WERI-Rb-1 (cell line): ENCODE measurements at regions not wholly inside any gene's neighbourhood (a gene's known extent, or its start where the extent isn't known, plus 50 kb on each side); places are given as distances from the start of the nearest gene placed in this dataset.

Experiments
- DNase-seq: peaks from one replicate; pipeline ENCODE4 v3.0.0-alpha.2; 2020
- H3K27ac ChIP-seq: fragments of 250-450 bp; sonication (Bioruptor Pico); 2 replicates; pipeline ENCODE4 v1.5.1; 2020; ENCODE audit warnings: mild to moderate bottlenecking, moderate library complexity
- H3K27me3 ChIP-seq: fragments of 250-450 bp; sonication (Bioruptor Pico); 2 replicates; pipeline ENCODE4 v1.5.1; 2021; ENCODE audit warnings: mild to moderate bottlenecking, low read depth, moderate library complexity; ENCODE audit not compliant: insufficient read depth, severe bottlenecking
- H3K36me3 ChIP-seq: fragments of 250-450 bp; sonication (Bioruptor Pico); 2 replicates; pipeline ENCODE4 v1.5.1; 2020; ENCODE audit warnings: mild to moderate bottlenecking, moderate library complexity
- H3K4me3 ChIP-seq: 2 replicates; pipeline ENCODE4 v1.5.1; 2011; ENCODE audit warnings: low read depth, mild to moderate bottlenecking, control low read depth, low read length
- H3K9me3 ChIP-seq: fragments of 250-450 bp; sonication (Bioruptor Pico); 2 replicates; pipeline ENCODE4 v1.5.1; 2021; ENCODE audit warnings: mild to moderate bottlenecking, moderate library complexity; ENCODE audit not compliant: severe bottlenecking
- TF ChIP-seq, protein P1 (sequence below): IDR thresholded peaks from 2 replicates; pipeline ENCODE4 v1.5.1; 2011; ENCODE audit warnings: low read depth, mild to moderate bottlenecking, control low read depth, inconsistent platforms, low read length

DNA sequence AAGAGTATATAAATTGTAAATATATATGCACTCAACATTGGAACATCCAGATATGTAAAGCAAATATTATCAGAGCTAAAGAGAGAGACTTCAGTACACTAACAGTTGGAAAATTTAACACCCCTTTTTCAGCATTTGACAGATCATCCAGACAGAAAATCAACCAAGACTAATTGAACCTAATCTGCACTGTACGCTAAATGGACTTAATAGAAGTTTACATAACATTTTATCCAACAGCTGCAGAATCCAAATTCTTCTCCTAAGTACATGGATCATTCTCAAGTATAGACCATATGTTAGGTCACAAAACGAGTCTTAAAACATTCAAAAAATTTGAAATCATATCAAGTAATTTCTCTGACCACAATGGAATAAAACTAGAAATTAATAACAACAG, 229.1 kb upstream of the CLEC14A start:
- Histone ChIP-seq H3K4me3 (no peak overlapping the region), H3K9me3 (no peaks in the 10 kb centered on the region), H3K27me3 (peaks cover 29% of the 10 kb centered on the region), H3K36me3 (no peaks in the 10 kb centered on the region), H3K27ac (no peak overlapping the region)
- TF ChIP-seq, protein P1, sequence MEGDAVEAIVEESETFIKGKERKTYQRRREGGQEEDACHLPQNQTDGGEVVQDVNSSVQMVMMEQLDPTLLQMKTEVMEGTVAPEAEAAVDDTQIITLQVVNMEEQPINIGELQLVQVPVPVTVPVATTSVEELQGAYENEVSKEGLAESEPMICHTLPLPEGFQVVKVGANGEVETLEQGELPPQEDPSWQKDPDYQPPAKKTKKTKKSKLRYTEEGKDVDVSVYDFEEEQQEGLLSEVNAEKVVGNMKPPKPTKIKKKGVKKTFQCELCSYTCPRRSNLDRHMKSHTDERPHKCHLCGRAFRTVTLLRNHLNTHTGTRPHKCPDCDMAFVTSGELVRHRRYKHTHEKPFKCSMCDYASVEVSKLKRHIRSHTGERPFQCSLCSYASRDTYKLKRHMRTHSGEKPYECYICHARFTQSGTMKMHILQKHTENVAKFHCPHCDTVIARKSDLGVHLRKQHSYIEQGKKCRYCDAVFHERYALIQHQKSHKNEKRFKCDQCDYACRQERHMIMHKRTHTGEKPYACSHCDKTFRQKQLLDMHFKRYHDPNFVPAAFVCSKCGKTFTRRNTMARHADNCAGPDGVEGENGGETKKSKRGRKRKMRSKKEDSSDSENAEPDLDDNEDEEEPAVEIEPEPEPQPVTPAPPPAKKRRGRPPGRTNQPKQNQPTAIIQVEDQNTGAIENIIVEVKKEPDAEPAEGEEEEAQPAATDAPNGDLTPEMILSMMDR, result no peak
- DNase-seq, result no peak

DNA sequence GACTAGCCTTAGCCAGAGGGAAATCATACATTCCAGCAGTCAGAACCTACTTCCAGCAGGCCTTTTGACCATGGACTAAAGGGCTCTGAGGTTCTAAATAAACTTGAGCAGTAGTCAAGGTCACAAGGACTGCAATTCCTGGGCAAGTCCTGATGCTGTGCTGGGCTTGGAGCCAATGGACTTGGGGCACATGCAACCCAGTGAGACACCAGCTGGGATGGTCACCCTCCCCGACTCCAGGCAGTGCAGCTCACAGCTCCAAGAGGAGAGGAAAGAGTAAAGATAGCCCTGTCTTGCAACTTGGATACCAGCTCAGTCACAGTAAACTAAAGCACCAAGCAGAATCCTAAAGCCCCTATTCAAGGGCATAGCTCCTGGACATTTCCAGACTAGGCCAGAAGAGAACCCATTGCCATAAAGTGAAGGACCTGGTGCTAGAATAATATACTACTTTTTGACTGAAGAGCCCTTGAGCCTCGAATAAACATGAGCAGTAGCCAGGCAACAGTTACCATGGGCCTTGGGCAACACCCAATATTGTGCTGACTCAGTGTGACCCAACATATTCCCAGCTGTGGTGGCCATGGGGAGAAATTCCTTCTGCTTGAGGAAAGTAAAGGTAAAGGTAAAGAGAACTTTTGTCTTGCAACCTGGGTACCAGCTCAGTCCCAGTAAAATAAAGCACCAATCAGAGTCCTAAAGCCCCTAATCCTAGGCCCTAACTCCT, 226.2 kb upstream of the CLEC14A start:
- no peak overlapping the region for H3K4me3 ChIP-seq
- peaks cover 25% of the 10 kb centered on the region for H3K27me3 ChIP-seq
- no peak overlapping the region for H3K27ac ChIP-seq
- no peak for DNase-seq
- no peaks in the 10 kb centered on the region for H3K36me3 ChIP-seq
- TF ChIP-seq, protein P1, result no peak
- H3K9me3 ChIP-seq, result peaks cover 2% of the 10 kb centered on the region

DNA sequence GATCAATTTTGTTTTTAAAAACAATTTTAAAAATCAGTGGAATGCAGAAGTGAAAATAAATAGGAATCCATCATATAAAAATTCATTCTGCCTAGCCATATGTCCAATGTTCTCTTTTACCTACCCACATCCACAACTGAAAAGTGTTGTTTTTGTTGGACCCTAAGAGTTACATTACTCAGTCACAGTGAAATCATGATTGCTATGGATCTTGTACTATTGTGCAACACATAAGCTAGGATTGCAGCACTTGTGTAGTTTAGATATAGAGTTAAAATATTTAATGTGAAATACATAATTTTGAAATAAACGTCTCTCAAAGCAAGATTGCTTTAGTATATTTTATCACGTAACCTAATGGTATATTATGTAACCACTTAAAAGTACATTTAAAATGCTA, 213.3 kb upstream of the CLEC14A start:
- Histone ChIP-seq H3K36me3 (no peaks in the 10 kb centered on the region), H3K27ac (no peak overlapping the region), H3K9me3 (no peaks in the 10 kb centered on the region), H3K4me3 (no peak overlapping the region), H3K27me3 (peaks cover 31% of the 10 kb centered on the region)
- TF ChIP-seq, protein P1, result no peak
- DNase-seq, result no peak

DNA sequence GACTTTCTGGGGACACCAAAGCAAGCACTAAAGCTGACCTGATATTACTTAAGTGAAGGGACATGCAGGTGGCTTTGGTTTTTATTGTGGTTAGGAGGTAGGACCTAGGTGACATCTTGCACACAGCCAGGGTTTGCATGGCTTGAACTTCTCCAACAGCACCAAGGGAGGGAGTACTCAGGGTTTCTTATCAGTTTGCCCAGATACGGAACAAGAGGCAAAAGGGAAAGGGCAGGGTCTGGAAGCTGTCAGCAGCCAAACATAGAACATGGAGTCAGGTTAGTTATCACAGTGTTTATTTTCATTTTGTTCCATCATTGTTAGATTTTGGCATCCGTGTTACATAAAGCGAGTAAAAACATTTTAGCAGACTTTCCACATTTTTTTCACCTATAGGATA, 186.3 kb upstream of the CLEC14A start:
- TF ChIP-seq, protein P1, result no peak
- Histone ChIP-seq H3K36me3 (no peaks in the 10 kb centered on the region), H3K9me3 (peaks cover 3% of the 10 kb centered on the region), H3K27me3 (peaks cover 35% of the 10 kb centered on the region), H3K4me3 (no peak overlapping the region), H3K27ac (no peak overlapping the region)
- no peak for DNase-seq

DNA sequence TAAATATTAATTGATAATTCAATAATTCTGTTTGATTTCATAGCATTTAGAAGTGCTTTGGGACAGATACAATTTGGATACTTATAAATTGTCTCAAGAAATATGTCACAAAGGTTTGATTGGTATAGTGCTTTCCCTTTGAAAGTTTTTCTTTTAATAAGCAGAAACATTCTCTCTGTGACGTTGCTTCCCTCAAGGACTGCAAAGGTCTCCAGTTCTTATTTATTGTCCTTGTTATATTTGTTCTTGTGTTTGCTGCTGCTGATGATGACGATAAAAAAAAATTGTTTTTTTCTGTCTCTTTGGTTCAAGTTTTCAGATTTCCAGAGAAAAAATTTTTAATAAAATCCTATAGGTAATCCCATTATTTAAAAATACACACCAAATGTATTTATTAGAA, 176.3 kb upstream of the CLEC14A start:
- no peak overlapping the region for H3K4me3 ChIP-seq
- H3K36me3 ChIP-seq, result no peaks in the 10 kb centered on the region
- H3K27me3 ChIP-seq, result peaks cover 49% of the 10 kb centered on the region
- DNase-seq, result no peak
- no peaks in the 10 kb centered on the region for H3K9me3 ChIP-seq
- H3K27ac ChIP-seq, result no peak overlapping the region
- TF ChIP-seq, protein P1, result no peak

DNA sequence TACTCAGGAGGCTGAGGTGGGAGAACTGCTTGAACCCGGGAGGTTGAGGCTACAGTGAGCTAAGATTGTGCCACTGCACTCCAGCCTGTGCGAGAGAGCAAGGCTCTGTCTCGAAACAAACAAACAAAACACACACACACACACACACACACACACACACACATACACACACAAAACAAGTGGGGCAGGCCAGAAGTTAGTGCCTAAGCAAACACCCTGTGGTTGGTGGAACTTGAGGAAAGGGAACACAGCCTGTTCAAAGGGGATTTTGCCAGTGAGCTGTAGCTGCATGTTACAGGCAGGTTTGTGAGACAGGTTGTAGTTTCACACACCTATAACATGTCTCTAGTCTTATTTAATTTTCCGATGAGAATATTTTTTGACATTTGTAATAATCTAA, 175.3 kb upstream of the CLEC14A start:
- TF ChIP-seq, protein P1, result no peak
- Histone ChIP-seq H3K27me3 (peaks cover 47% of the 10 kb centered on the region), H3K27ac (no peak overlapping the region), H3K9me3 (no peaks in the 10 kb centered on the region), H3K36me3 (no peaks in the 10 kb centered on the region), H3K4me3 (no peak overlapping the region)
- no peak for DNase-seq
